ENCODE measurements at regions not wholly inside any gene's neighbourhood (a gene's known extent, or its start where the extent isn't known, plus 50 kb on each side); places are given as distances from the start of the nearest gene placed in this dataset.

DNA sequence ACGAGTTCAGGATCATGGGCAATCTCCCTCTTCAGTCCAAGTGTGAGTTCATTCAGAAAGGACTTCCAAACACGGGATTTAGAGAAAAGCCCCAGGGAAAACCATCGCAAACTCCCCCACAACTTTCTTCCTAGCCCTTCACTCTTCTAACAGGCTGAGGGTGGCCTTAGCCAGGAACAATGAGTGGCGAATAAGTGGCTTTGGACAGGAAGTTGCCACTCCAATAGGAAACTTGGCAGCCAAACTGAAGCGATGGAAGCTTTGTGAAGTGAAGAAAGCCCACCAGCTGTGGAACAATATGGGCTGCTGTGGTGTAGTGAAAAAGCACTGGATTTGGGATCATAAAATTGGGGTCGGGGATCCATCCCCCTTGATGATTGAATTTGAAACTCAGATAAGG is 193.2 kb downstream of the TEX36 start:
- H3K4me1 ChIP-seq (ENCODE audit: insufficient read depth) = peaks cover 2% of the 10 kb centered on the region
- no peaks in the 10 kb centered on the region for H3K36me3 ChIP-seq
- H3K27ac ChIP-seq = no peak overlapping the region
- no peak for DNase-seq
- WGBS, 3 donors = 62 to 67% (median 66%) methylated on average over 6 of the region's 6 CpGs
- intact Hi-C loops (cut with DNase I) = no loop called here
- no peak for TF ChIP-seq EP300 (IDR thresholded peaks at IDR 0.05)
- TF ChIP-seq, protein P1, sequence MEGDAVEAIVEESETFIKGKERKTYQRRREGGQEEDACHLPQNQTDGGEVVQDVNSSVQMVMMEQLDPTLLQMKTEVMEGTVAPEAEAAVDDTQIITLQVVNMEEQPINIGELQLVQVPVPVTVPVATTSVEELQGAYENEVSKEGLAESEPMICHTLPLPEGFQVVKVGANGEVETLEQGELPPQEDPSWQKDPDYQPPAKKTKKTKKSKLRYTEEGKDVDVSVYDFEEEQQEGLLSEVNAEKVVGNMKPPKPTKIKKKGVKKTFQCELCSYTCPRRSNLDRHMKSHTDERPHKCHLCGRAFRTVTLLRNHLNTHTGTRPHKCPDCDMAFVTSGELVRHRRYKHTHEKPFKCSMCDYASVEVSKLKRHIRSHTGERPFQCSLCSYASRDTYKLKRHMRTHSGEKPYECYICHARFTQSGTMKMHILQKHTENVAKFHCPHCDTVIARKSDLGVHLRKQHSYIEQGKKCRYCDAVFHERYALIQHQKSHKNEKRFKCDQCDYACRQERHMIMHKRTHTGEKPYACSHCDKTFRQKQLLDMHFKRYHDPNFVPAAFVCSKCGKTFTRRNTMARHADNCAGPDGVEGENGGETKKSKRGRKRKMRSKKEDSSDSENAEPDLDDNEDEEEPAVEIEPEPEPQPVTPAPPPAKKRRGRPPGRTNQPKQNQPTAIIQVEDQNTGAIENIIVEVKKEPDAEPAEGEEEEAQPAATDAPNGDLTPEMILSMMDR (IDR thresholded peaks at IDR 0.05) = no peak
- TF ChIP-seq POLR2A (IDR thresholded peaks at IDR 0.05) = no peak
- no peaks in the 10 kb centered on the region for H3K27me3 ChIP-seq
- H3K4me3 ChIP-seq = no peak overlapping the region
- H3K9me3 ChIP-seq = no peaks in the 10 kb centered on the region

DNA sequence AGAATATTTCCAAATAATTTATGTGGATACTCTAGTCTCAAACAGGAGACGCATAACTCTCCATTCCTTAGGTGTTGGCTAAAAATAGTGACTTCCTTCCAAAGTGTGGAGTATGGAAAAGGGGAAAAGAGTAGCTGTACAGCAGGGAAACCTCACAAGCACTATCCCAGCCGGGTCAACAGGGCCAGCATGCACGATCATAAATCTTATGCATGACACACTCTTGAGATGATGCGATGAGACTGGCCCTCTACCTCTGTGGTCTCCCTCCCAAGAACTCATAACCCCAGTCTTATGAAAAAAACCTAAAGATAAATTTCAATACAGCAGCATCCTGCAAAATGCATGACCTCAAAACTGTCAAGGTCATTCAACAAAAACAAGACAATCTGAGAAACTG is 197.3 kb downstream of the TEX36 start:
- Histone ChIP-seq H3K36me3 (no peaks in the 10 kb centered on the region), H3K27me3 (no peaks in the 10 kb centered on the region), H3K9me3 (no peaks in the 10 kb centered on the region), H3K27ac (no peak overlapping the region), H3K4me3 (no peak overlapping the region), H3K4me1 (ENCODE audit: insufficient read depth) (peaks cover 4% of the 10 kb centered on the region)
- intact Hi-C loops (cut with DNase I) = no loop called here
- 68 to 76% (median 75%) methylated on average over 4 of the region's 4 CpGs for WGBS, 3 donors
- TF ChIP-seq, protein P1 (IDR thresholded peaks at IDR 0.05) = no peak
- TF ChIP-seq POLR2A (IDR thresholded peaks at IDR 0.05) = no peak
- TF ChIP-seq EP300 (IDR thresholded peaks at IDR 0.05) = no peak
- DNase-seq = no peak

DNA sequence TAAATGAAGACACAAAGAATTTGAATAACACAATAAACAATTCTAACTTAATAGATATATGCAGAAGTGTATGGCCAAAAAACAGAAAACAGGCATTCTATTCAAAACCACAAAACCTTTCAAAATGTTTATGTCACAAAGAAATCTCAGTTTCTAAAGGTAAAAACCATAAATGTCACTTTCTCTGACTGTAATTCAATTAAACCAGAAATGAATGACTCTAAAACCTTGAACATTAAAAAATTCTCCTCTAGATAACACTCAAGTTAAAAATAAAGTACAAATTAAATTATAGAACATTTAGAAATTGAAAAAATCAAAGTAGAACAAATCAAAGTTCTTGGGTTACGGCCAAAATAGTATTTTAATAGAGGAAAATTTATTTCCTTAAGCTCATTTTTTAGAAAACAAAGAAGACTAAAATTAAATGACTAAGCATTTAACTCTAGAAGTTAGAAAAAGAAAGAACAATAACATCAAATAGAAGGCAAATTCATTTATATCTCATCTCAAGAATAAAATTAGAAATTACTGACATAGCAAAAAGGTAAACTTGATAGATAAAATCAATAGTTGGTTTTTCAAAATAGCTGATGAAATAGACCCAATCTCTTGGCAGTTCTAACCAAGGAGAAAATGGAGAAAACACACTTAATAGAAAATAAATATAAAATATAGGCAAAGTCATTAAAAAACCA is 198.8 kb downstream of the TEX36 start:
- intact Hi-C loops (cut with DNase I) = no loop called here
- WGBS, 3 donors = 78 to 90% (median 83%) methylated on average over 1 of the region's 1 CpG
- TF ChIP-seq POLR2A (IDR thresholded peaks at IDR 0.05) (no peak), EP300 (IDR thresholded peaks at IDR 0.05) (no peak)
- TF ChIP-seq, protein P1 (IDR thresholded peaks at IDR 0.05) = no peak
- no peaks in the 10 kb centered on the region for H3K36me3 ChIP-seq
- no peaks in the 10 kb centered on the region for H3K9me3 ChIP-seq
- H3K4me3 ChIP-seq = no peak overlapping the region
- H3K27me3 ChIP-seq = no peaks in the 10 kb centered on the region
- H3K4me1 ChIP-seq (ENCODE audit: insufficient read depth) = peaks cover 4% of the 10 kb centered on the region
- H3K27ac ChIP-seq = no peak overlapping the region
- no peak for DNase-seq

DNA sequence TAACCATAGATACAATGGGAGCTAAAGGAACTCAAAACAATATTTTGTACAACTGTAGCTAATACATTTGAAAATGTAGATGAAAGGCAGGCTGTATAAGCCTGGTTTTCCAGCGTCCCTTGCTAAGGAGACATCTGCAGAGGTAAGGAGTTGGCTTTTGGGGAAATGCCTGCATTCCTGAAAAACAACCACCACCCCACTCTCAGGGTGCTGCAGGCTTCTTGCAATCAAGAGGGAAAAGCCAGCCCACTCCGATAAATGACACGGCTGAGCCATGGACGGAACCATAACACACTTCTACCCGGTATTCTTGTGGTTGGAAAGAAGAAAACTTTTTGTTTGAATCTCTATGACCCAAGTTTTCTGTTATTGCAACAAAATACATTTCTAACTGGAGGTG is 200.3 kb downstream of the TEX36 start:
- Histone ChIP-seq H3K27ac (no peak overlapping the region), H3K27me3 (no peaks in the 10 kb centered on the region), H3K36me3 (no peaks in the 10 kb centered on the region), H3K4me1 (ENCODE audit: insufficient read depth) (peaks cover 4% of the 10 kb centered on the region), H3K9me3 (no peaks in the 10 kb centered on the region), H3K4me3 (no peak overlapping the region)
- TF ChIP-seq, protein P1 (IDR thresholded peaks at IDR 0.05) = no peak
- TF ChIP-seq POLR2A (IDR thresholded peaks at IDR 0.05) = no peak
- no peak for TF ChIP-seq EP300 (IDR thresholded peaks at IDR 0.05)
- no peak for DNase-seq
- intact Hi-C loops (cut with DNase I) = no loop called here
- WGBS, 3 donors = 12 to 35% (median 19%) methylated on average over 5 of the region's 5 CpGs

All from ovary (tissue), 7 donors.